CD4-positive, alpha-beta T cell treated with Interleukin-17A for 4 hours (primary cell): ENCODE measurements at regions not wholly inside any gene's neighbourhood (a gene's known extent, or its start where the extent isn't known, plus 50 kb on each side); places are given as distances from the start of the nearest gene placed in this dataset.

Experiments
- DNase-seq: peaks from one replicate; pipeline ENCODE4 v3.0.0-alpha.2; 2020; ENCODE audit warnings: mixed read lengths

- DNase-seq, result no peak
These were observed 117.3 kb downstream of the BEGAIN start for GRCh38 chr14:100469632-100470522.

GRCh38 chr14:100470523-100470897 lies 116.7 kb downstream of the BEGAIN start:
- no peak for DNase-seq

- no peak for DNase-seq
These were observed 115.7 kb downstream of the BEGAIN start for GRCh38 chr14:100471441-100472093.

- no peak for DNase-seq
These were observed 115.1 kb downstream of the BEGAIN start for GRCh38 chr14:100472094-100472455.

- no peak for DNase-seq
These were observed 114.7 kb downstream of the BEGAIN start for GRCh38 chr14:100472491-100472890.

GRCh38 chr14:100473249-100473648 lies 114.0 kb downstream of the BEGAIN start:
- DNase-seq, result no peak

GRCh38 chr14:100474196-100474595 lies 113.0 kb downstream of the BEGAIN start:
- DNase-seq, result no peak

- no peak for DNase-seq
These were observed 111.9 kb downstream of the BEGAIN start for GRCh38 chr14:100475268-100475667.

GRCh38 chr14:100476012-100476822 lies 111.0 kb downstream of the BEGAIN start:
- no peak for DNase-seq

- no peak for DNase-seq
These were observed 102.5 kb downstream of the BEGAIN start for GRCh38 chr14:100484531-100485267.

- DNase-seq, result peak; percentile 64
These were observed 101.0 kb downstream of the BEGAIN start for GRCh38 chr14:100486025-100486828.
